Stimulated activated CD8-positive, alpha-beta memory T cell treated with anti-CD3 and anti-CD28 coated beads, Interleukin-7, amount 100 ng/mL, for 1 hour (primary cell): ENCODE measurements at regions not wholly inside any gene's neighbourhood (a gene's known extent, or its start where the extent isn't known, plus 50 kb on each side); places are given as distances from the start of the nearest gene placed in this dataset.

Experiments used
- DNase-seq, 2 donors: peaks; one replicate each; pipeline ENCODE4 v3.0.0-alpha.2; 2020; ENCODE audit warnings: low read depth in 2 of 2

- no peak for DNase-seq
Measured at GRCh38 chr2:16321256-16321655, 344.4 kb downstream of the CYRIA start.

DNA sequence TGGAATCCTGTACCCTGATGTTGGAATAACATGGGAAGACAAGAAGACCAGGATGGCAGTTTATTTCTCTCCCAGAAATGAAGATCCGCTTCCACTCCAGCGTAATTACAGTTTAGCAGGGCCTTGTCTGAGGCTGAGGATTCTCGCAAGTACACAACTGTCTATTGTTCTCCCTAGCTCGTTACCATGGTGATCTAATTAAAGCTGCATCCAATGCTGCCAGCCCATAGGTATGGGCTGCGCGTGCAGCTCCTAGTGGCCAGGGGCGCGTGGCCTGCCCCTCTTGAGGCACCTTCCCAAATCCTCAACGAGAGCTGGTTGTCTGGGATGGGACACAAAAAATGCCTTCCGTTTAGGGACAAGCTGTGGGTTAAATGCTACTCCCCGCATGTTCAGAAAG, 344.9 kb downstream of the CYRIA start:
- DNase-seq = no peak

DNA sequence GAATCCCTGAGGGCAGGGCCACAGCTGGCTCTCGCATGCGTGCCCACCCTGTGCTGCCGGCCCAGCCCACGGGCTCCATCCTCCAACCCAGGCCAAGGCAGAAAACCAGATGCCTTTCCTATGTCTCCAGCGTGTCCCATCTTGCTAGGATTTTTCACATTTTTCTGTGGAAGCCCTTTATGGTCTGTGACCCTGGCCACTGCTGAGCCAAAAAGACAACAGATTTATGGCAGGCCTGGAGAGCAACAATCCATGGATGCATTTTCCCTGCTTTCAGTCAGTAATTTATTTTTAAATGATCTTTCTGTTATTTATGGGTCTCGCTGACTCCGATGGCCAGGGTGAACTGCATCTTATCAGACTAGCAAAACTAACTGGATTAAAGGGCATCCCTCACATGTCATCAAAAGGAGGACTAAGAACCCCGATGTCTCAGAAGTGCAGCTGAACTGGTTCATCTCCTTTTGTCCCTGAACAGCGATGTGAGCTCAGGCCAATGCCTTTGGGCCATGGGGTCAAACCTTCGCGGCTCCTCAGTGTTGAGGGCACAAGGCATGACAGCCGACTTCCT, 346.0 kb downstream of the CYRIA start:
- DNase-seq = no peak

DNA sequence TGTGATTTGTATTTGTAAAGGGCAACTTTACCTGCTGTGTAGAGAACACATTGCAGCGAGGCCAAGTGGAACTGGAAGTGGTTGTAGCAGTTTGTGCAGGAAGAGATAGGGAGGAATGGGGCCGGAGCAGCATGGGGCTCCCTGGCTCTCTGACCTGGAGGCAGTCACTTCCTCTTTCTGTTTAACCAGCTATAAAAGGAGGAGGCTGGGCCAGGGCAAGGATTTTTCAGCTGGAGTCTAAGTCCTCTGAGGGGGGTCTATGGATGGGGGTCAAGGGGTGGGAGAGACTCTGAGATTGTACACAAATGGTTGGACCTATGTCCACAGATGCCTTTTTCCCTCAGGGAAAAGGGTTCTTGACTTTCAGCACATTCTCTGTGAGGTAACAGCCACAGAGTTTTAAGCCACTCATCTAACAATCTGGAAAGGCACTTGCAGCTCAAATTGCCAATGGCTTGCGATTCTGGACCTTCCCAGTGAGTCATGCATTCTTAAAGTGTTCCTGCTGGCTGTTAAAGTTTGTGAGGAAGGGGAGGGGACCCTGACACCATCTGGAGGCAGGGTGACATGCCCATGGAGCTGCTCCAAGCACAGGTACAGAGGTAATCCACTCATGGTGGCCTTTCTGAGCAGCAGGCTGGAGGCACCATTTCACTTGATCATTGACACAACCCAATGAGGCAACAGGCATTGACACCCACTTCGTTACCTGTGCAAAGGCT, 347.0 kb downstream of the CYRIA start:
- no peak for DNase-seq

DNA sequence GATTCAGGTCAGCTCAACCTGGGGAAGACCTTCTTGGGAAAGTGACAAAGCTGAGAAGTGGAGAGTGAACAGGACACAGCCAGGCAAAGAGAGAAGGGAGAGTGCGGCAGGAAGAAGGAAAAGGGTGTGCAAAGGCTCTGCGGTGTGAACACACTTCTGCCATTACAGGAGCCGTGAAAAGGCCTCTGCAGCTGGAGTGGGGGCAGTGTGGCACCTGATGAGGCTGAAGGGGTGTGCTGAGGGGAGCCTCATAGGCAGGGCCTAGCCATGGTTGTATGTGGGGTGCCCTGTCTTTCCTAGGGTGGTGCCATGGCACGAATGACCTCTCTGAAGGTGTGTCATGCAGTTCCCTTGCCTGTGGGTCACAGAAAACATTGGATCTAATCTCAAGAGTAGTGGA, 347.6 kb downstream of the CYRIA start:
- no peak for DNase-seq

- no peak for DNase-seq
Measured at GRCh38 chr2:16317211-16317830, 348.3 kb downstream of the CYRIA start.

DNA sequence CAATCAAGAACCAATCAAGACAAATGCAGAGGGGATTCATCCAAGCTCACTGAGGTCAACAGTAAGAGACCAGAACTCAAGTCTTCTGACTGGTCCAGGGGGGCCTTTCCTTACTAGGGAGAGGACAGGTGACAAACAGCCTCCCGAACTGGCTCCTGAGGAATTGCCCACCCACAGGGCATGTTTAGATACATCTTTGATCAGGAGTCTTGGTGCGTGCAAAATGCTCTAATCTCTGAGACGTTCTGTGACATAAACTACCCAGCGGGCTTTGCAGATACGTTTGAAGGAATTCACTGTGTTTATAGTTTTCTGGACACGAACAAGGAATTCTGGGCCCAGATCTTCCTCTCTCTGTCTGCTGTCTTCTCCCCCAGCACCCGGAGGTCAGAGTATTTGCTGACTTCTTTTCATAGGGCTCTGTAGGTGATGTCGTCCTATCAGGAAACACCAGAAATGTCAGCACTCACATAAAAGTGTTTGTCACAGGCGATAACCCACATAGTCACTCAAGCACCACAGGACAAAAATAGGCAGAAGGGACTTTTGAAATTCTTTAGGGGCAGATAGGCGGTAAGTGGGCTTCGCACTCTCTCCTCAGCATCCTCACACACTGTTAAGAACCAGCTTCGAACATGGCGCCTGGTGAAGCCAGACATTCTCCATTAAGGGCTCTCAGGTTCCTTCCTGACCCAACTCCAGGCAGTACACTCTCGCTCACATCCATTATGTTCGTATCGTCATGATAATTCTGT, 349.0 kb downstream of the CYRIA start:
- DNase-seq = no peak

DNA sequence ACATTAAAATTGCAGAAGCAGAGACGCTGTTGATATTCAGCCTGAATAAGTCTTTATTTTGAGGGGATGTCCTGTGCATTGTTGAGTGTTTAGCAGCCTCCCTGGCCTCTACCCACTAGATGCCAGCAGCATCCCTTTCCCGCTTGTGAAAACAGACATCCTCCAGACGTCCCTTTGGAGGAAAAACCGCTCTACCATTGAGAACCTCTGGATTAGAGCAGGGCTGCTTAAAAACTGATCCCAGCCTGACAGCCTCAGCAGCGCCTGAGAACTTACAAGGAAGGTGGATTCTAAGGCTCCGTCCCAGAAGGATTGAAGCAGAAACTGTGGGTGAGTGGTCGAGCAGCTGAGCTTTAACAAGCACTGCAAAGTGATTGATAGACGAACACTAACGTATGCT, 349.7 kb downstream of the CYRIA start:
- no peak for DNase-seq

GRCh38 chr2:16315458-16315835, 350.2 kb downstream of the CYRIA start:
- no peak for DNase-seq

GRCh38 chr2:16314691-16315457, 350.8 kb downstream of the CYRIA start:
- DNase-seq = no peak

- no peak for DNase-seq
Measured at GRCh38 chr2:16314001-16314400, 351.6 kb downstream of the CYRIA start.

DNA sequence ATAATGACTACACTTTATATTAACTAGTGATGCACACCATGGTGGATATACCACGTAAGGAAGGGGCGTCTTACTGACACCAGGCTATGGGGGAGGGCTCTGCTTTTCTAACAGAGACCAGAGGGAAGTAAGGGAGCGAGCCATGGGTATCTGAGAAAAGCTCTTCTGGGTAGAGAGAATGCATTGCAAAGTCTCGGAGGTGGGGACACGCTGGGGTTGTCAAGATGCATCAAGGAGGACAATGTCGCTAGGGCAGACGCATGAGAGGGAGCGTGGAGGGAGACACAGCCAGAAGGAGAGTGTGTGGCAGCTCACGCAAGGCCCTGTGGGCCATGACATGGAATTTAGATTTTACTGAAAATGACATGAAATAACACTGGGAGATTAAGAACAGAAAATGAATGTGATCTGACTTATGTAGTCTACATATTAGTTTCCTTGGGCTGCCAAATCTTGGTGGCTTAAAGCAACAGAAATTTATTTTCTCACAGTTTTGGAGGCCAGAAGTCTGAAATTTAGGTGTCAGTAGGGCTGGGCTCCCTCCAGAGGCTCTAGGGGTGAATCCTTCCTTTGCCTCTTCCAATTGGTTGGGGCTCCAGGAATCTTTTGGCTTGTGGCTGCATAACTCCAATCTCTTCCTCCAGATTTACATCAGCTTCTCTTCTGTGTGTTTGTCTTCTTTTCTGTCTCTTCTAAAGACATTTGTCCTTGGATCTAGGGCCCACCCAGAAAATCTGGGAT, 352.2 kb downstream of the CYRIA start:
- DNase-seq = no peak

DNA sequence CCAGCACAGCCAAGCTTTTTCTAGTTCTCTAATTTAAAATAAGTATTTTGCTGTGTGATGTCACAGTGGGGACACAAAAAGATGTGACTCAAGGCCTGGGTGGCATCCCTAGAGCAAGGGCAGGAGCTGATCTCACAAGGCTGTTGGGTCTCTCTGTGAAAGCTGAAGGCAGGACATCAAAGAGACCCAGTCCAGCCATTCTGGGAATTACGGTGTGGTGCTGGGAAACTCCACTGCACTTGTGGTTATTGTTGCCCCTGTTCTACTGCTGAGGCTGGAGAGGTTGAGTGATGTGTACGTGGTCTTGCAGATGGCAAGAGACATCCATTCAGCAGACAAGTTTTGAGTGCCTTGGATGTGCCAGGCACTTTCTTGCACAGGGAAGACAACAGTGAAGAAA, 352.9 kb downstream of the CYRIA start:
- DNase-seq = no peak

GRCh38 chr2:16311521-16312440, 353.9 kb downstream of the CYRIA start:
- no peak for DNase-seq

GRCh38 chr2:16308816-16309215, 356.8 kb downstream of the CYRIA start:
- DNase-seq = no peak

GRCh38 chr2:16304876-16305590, 360.6 kb downstream of the CYRIA start:
- no peak for DNase-seq

DNA sequence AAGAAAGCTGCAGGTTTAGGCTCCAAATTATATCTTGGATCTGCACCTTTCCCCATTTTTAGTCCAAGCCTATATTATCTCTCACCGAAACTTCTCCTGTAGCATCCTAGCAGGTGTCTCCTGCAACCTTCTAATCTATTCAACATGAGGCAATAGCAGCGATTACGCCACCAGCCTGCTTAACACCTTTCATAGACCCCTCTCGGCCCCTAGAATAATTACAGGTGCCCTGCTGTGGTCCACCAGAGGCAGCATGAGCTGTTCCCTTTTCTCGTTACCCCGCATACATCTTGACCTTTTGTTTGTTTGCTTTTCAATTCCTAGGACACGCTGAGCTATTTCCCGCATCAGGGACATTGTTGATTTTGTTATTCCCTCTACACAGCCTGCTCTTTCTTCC, 361.9 kb downstream of the CYRIA start:
- DNase-seq = no peak

GRCh38 chr2:16303273-16303577, 362.4 kb downstream of the CYRIA start:
- no peak for DNase-seq

DNA sequence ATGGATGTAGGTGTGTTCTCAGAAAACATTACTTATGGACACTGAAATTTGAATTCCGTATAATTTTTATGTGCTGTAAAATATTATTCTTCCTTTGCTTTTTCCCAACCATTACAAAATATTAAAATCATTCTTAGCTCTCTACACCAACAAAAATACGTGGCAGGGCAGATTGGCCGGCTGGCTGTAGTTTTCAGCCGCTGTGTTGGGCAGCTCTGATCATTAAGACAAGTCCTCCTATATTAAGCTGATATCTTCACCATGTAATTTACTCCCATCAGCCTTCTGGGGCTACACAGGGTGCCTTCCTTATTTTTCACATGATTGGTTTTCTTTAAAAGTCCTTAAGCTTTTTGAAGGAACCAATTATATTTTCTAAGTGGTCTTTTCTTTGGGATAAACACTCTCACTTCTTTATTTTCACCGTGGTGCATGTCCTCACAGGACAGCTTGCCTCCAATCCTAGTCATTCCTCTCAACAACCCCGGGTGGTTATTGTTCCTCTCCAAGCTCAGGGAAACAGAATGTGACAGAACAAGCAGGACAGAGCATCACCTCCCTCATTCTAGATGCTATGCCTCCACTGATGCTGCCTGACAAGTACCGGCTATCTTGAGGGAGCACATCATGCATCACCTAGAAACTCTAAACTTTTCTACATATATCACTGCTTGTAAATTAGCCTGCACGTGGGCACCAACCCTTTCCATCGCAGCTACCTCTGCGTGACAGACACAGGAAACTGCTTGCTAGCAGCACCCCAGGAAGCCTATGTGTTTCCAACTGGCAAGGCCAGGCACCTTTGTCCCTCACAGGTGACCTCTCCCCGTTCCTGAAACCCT, 362.3 kb downstream of the MYCN start:
- no peak for DNase-seq
